Vagina (tissue), 2 donors: ENCODE measurements at regions not wholly inside any gene's neighbourhood (a gene's known extent, or its start where the extent isn't known, plus 50 kb on each side); places are given as distances from the start of the nearest gene placed in this dataset.
A peak's percentile ranks its signal among the peaks of the same experiment; 100 is the strongest.

Experiments used
- DNase-seq, 2 donors: peaks; one replicate each; pipeline ENCODE4 v3.0.0-alpha.2; 2017; ENCODE audit errors: extremely low spot score in 2 of 2
- H3K27ac ChIP-seq: fragments of 200-600 bp; sonication (generic); one replicate; pipeline ENCODE4 v1.5.1; 2019
- H3K27me3 ChIP-seq: fragments of 200-600 bp; sonication (generic); one replicate; pipeline ENCODE4 v1.5.1; 2019
- H3K36me3 ChIP-seq, 2 donors: fragments of 200-600 bp; sonication (generic); one replicate each; pipeline ENCODE4 v1.5.1; 2017 to 2019
- H3K4me1 ChIP-seq: fragments of 200-600 bp; sonication (generic); one replicate; pipeline ENCODE4 v1.5.1; 2019
- H3K4me3 ChIP-seq, 2 donors: fragments of 200-600 bp; sonication (generic); 1 replicate in 1 of 2; 2 replicates in 1 of 2; pipeline ENCODE4 v1.5.1; 2016 to 2019
- H3K9me3 ChIP-seq: fragments of 200-600 bp; sonication (generic); one replicate; pipeline ENCODE4 v1.5.1; 2019
- POLR2A ChIP-seq, 2 donors: fragments of 450-650 bp; IDR thresholded peaks; one replicate each; pipeline ENCODE4 v1.6.1; 2017; ENCODE audit warnings: antibody characterized with exemption in 2 of 2, mild to moderate bottlenecking in 2 of 2, moderate library complexity in 2 of 2
- POLR2AphosphoS5 ChIP-seq, 2 donors: sonication (generic); formaldehyde crosslinking; IDR thresholded peaks; one replicate each; pipeline ENCODE4 v1.9.0; 2017; ENCODE audit warnings: antibody characterized with exemption in 2 of 2, mild to moderate bottlenecking in 2 of 2, low read depth in 1 of 2; ENCODE audit not compliant: insufficient read depth in 1 of 2
- intact Hi-C: fragments of 100-400 bp; cut with DNase I; formaldehyde crosslinking; loops from one replicate; pipeline ENCODE4 v1.15.1; 2023
- TF ChIP-seq, protein P1 (sequence below), 3 experiments: fragments of 450-650 bp in 2 of 3; fragments of 200-600 bp in 1 of 3; sonication (generic) in 1 of 3; IDR thresholded peaks; one replicate each; pipeline ENCODE4 v1.5.1; 2017 to 2019; ENCODE audit warnings: antibody characterized with exemption in 3 of 3, mild to moderate bottlenecking in 2 of 3, moderate library complexity in 2 of 3

DNA sequence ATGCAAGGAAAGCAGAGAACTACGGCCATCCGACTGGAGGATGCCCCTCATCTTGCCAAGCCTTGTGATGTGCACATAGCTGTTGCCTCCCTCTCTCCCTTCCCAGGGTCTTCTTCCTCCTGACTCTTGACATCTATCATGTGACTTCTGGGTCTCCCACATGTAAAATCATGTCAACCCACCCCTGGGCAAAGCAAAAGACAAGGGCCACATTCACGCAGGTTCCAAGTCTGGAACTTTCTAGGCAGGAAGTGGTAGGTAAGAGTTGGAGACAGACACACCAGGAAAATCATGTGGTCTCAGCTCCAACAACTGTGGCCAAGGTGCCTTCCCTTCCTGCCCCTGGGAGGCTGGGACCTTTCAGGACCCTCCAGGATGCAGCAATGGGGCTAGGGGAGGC is 187.3 kb downstream of the CXCL12 start:
- H3K4me3 ChIP-seq: no peak overlapping the region
- peak overlapping the region; percentile 64 for H3K27ac ChIP-seq
- intact Hi-C loops: no loop called here
- H3K36me3 ChIP-seq: no peaks in the 10 kb centered on the region
- no peaks in the 10 kb centered on the region for H3K27me3 ChIP-seq
- peaks cover 44% of the 10 kb centered on the region for H3K4me1 ChIP-seq
- TF ChIP-seq, protein P1, sequence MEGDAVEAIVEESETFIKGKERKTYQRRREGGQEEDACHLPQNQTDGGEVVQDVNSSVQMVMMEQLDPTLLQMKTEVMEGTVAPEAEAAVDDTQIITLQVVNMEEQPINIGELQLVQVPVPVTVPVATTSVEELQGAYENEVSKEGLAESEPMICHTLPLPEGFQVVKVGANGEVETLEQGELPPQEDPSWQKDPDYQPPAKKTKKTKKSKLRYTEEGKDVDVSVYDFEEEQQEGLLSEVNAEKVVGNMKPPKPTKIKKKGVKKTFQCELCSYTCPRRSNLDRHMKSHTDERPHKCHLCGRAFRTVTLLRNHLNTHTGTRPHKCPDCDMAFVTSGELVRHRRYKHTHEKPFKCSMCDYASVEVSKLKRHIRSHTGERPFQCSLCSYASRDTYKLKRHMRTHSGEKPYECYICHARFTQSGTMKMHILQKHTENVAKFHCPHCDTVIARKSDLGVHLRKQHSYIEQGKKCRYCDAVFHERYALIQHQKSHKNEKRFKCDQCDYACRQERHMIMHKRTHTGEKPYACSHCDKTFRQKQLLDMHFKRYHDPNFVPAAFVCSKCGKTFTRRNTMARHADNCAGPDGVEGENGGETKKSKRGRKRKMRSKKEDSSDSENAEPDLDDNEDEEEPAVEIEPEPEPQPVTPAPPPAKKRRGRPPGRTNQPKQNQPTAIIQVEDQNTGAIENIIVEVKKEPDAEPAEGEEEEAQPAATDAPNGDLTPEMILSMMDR (IDR thresholded peaks at IDR 0.05): no peak
- TF ChIP-seq POLR2AphosphoS5 (IDR thresholded peaks at IDR 0.05; ENCODE audit: insufficient read depth in 1 of 2, low read depth in 1 of 2) (no peak), POLR2A (IDR thresholded peaks at IDR 0.05) (no peak)
- no peaks in the 10 kb centered on the region for H3K9me3 ChIP-seq
- peak in 1 of 2 donors; percentile 74 for DNase-seq

DNA sequence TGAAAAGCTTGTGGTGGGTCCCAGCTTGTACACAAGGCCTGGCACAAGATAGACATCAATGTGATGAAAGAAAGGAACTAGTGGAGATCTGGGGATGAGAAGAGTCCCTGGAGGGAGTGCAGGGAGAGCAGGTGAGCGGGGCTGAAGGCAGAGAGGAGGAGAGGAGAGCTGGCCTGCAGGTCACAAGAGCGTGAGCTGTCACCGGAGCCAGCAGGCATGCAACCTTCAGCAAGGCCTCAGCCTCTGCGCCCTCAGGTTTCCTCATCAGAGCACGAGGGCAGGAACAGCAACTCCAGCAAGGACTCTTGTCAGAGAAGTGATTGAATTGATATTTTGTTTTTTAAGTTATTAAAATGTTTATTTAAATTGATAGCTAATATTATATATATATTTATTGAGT is 188.6 kb downstream of the CXCL12 start:
- Histone ChIP-seq H3K4me1 (peaks cover 44% of the 10 kb centered on the region), H3K27me3 (no peaks in the 10 kb centered on the region), H3K4me3 (no peak overlapping the region), H3K27ac (no peak overlapping the region), H3K36me3 (no peaks in the 10 kb centered on the region), H3K9me3 (no peaks in the 10 kb centered on the region)
- peak in 1 of 2 donors; percentile 79 for DNase-seq
- TF ChIP-seq POLR2AphosphoS5 (IDR thresholded peaks at IDR 0.05; ENCODE audit: insufficient read depth in 1 of 2, low read depth in 1 of 2) (no peak), POLR2A (IDR thresholded peaks at IDR 0.05) (no peak)
- TF ChIP-seq, protein P1 (IDR thresholded peaks at IDR 0.05): no peak
- intact Hi-C loops: no loop called here

- H3K36me3 ChIP-seq: no peaks in the 10 kb centered on the region
- H3K4me3 ChIP-seq: no peak overlapping the region
- DNase-seq: peak in 1 of 2 donors; percentile 67
- no peaks in the 10 kb centered on the region for H3K27me3 ChIP-seq
- peaks cover 44% of the 10 kb centered on the region for H3K4me1 ChIP-seq
- no peaks in the 10 kb centered on the region for H3K9me3 ChIP-seq
- H3K27ac ChIP-seq: peak overlapping the region; percentile 27
- intact Hi-C loops: no loop called here
- no peak for TF ChIP-seq POLR2A (IDR thresholded peaks at IDR 0.05)
- no peak for TF ChIP-seq POLR2AphosphoS5 (IDR thresholded peaks at IDR 0.05; ENCODE audit: insufficient read depth in 1 of 2, low read depth in 1 of 2)
- TF ChIP-seq, protein P1 (IDR thresholded peaks at IDR 0.05): no peak
Observed at GRCh38 chr10:44196008-44196320, 188.9 kb downstream of the CXCL12 start.

DNA sequence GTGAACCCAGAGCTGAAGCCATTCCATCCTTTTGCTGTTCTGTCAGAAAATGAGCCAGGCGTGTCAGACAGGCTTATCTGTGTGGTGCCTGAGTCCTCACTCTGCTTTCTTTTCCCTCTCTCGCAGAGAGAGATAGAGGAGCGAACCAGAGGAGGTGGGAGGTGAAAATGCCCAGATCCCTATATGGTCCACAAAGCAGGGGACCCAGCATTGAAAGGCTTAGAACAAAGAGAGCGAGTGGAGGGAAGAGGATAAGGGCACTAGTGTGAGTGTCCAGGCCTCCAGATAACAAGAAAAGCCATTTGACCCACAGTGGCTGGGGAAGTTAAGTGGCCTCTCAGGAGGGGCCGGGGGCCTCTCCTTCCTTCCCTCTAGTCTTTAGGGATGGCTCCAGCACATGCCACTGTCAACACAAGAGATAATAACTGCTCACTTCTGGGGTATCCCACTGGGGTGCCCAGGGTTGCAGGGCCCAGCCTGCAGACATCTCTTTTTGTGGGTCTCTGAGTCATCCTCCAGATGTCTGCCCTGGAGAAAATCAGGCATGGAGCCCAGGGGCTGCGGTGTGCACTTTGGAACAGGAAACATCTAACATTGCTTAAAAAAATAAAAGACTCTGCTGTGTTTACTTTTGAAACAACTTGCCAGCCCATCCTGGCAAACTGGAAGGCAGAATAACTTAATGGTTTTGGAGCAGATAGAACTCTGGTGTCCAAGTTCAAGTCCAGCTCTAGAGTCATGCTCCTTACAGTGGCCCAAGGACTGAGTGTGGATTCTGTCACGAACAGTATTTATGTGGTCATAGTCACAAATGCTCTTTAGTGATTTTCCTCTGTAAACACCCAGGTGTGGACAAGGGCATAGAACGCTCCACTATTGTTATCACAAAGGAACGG is 189.5 kb downstream of the CXCL12 start:
- intact Hi-C loops: no loop called here
- H3K9me3 ChIP-seq: peaks cover 3% of the 10 kb centered on the region
- no peaks in the 10 kb centered on the region for H3K27me3 ChIP-seq
- peaks cover 44% of the 10 kb centered on the region for H3K4me1 ChIP-seq
- no peak overlapping the region for H3K4me3 ChIP-seq
- no peaks in the 10 kb centered on the region for H3K36me3 ChIP-seq
- peak overlapping the region; percentile 27 for H3K27ac ChIP-seq
- peak in 1 of 2 donors; percentile 87 for DNase-seq
- TF ChIP-seq POLR2AphosphoS5 (IDR thresholded peaks at IDR 0.05; ENCODE audit: insufficient read depth in 1 of 2, low read depth in 1 of 2): peak; percentile 37 to 47
- TF ChIP-seq, protein P1 (IDR thresholded peaks at IDR 0.05): no peak

DNA sequence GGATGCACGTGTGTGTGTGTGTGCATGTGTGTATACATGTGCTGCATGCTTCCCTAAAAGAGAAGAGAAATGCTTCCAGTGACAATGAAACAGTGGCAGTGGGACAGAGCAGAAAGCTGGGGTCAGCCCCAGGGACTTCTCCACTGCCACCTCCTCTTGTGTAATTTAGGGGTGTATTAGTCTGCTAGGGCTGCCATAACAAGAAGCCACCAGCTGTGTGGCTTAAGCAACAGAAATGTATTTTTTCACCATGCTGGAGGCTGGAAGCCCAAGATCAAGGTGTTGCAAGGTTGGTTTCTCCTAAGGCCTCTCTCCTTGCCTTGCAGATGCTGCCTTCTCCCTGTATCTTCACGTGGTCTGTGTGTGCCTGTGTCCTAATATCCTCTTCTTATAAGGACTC is 190.5 kb downstream of the CXCL12 start:
- no peaks in the 10 kb centered on the region for H3K27me3 ChIP-seq
- H3K4me3 ChIP-seq: no peak overlapping the region
- H3K9me3 ChIP-seq: peaks cover 3% of the 10 kb centered on the region
- H3K36me3 ChIP-seq: no peaks in the 10 kb centered on the region
- H3K27ac ChIP-seq: peak overlapping the region; percentile 27
- intact Hi-C loops: no loop called here
- H3K4me1 ChIP-seq: peaks cover 44% of the 10 kb centered on the region
- DNase-seq: peak in 1 of 2 donors; percentile 42
- TF ChIP-seq, protein P1 (IDR thresholded peaks at IDR 0.05): no peak
- TF ChIP-seq POLR2AphosphoS5 (IDR thresholded peaks at IDR 0.05; ENCODE audit: insufficient read depth in 1 of 2, low read depth in 1 of 2): no peak
- no peak for TF ChIP-seq POLR2A (IDR thresholded peaks at IDR 0.05)
